Stimulated activated CD4-positive, alpha-beta T cell treated with anti-CD3 and anti-CD28 coated beads, Interleukin-4, amount 100 ng/mL, for 48 hours (primary cell): ENCODE measurements at regions not wholly inside any gene's neighbourhood (a gene's known extent, or its start where the extent isn't known, plus 50 kb on each side); places are given as distances from the start of the nearest gene placed in this dataset.
"Not testable (repeated sequence)": the region's sequence is repeated elsewhere in the genome, so short reads cannot be mapped to it uniquely, and the experiment has no call there.

Source experiments
- DNase-seq, 2 donors: peaks; one replicate each; pipeline ENCODE4 v3.0.0-alpha.2; 2020; ENCODE audit warnings: low read depth in 2 of 2

- no peak for DNase-seq
These were observed 188.9 kb upstream of the KIF2B start for GRCh38 chr17:53633856-53634255.

GRCh38 chr17:53631486-53631885 lies 191.2 kb upstream of the KIF2B start:
- no peak for DNase-seq

GRCh38 chr17:53630638-53631037 lies 192.1 kb upstream of the KIF2B start:
- DNase-seq: no peak

GRCh38 chr17:53630115-53630514 lies 192.6 kb upstream of the KIF2B start:
- DNase-seq: no peak

GRCh38 chr17:53629188-53629587 lies 193.5 kb upstream of the KIF2B start:
- no peak for DNase-seq

- DNase-seq: no peak
These were observed 194.7 kb upstream of the KIF2B start for GRCh38 chr17:53628011-53628410.

- DNase-seq: no peak
These were observed 195.2 kb upstream of the KIF2B start for GRCh38 chr17:53627511-53627910.

GRCh38 chr17:53626286-53626685 lies 196.4 kb upstream of the KIF2B start:
- no peak for DNase-seq

- no peak for DNase-seq
These were observed 203.7 kb upstream of the KIF2B start for GRCh38 chr17:53619025-53619424.

GRCh38 chr17:53608208-53608607 lies 214.5 kb upstream of the KIF2B start:
- DNase-seq: not testable (repeated sequence)

GRCh38 chr17:53607475-53607874 lies 215.3 kb upstream of the KIF2B start:
- no peak for DNase-seq

GRCh38 chr17:53588317-53588716 lies 234.4 kb upstream of the KIF2B start:
- no peak for DNase-seq

- no peak for DNase-seq
These were observed 248.7 kb upstream of the KIF2B start for GRCh38 chr17:53574038-53574437.

GRCh38 chr17:53571342-53571741 lies 251.4 kb upstream of the KIF2B start:
- no peak for DNase-seq

- DNase-seq: no peak
These were observed 252.0 kb upstream of the KIF2B start for GRCh38 chr17:53570731-53571130.

GRCh38 chr17:53560953-53561352 lies 261.8 kb upstream of the KIF2B start:
- no peak for DNase-seq

GRCh38 chr17:53548252-53548651 lies 274.5 kb upstream of the KIF2B start:
- DNase-seq: no peak

- DNase-seq: no peak
These were observed 279.3 kb upstream of the KIF2B start for GRCh38 chr17:53543472-53543871.

- no peak for DNase-seq
These were observed 284.6 kb upstream of the KIF2B start for GRCh38 chr17:53538129-53538617.

GRCh38 chr17:53527473-53527872 lies 295.3 kb upstream of the KIF2B start:
- DNase-seq: no peak

- no peak for DNase-seq
These were observed 297.1 kb upstream of the KIF2B start for GRCh38 chr17:53525590-53525989.

GRCh38 chr17:53516636-53517035 lies 306.1 kb upstream of the KIF2B start:
- DNase-seq: no peak

GRCh38 chr17:53499277-53499676 lies 323.4 kb upstream of the KIF2B start:
- no peak for DNase-seq

- no peak for DNase-seq
These were observed 326.4 kb upstream of the KIF2B start for GRCh38 chr17:53496356-53496755.

- DNase-seq: no peak
These were observed 330.2 kb upstream of the KIF2B start for GRCh38 chr17:53492532-53492931.
